ENCODE measurements at regions not wholly inside any gene's neighbourhood (a gene's known extent, or its start where the extent isn't known, plus 50 kb on each side); places are given as distances from the start of the nearest gene placed in this dataset.

DNA sequence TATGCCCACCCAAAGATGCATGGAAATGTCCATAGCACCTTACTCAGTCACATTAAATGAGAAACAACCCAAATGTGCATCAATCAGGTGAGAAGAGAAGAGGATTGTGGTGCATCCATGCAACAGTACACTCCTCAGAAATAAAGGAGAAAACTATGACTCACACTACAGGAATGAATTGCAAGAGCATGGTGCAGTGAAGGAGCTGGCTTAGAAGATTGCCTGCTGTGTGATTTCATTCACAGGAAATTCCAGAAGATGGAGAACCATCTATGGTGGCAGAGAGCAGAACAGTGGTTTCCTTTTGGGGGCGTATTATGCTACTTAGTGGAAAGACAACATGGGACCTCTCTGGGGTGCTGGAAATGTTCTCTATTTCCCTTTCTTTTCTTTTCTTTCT lies 278.6 kb upstream of the AJAP1 start:
- no peak for TF ChIP-seq CTCF (IDR thresholded peaks at IDR 0.05)
- Histone ChIP-seq H3K9me3 (no peaks in the 10 kb centered on the region), H3K4me1 (ENCODE audit: control insufficient read depth in 1 of 2, insufficient read depth in 1 of 2, low read depth in 1 of 2, low read length in 1 of 2) (no peaks in the 10 kb centered on the region), H3K27me3 (no peaks in the 10 kb centered on the region), H3K4me3 (ENCODE audit: low read depth in 1 of 2, low read length in 1 of 2) (no peak overlapping the region), H3K27ac (no peak overlapping the region), H3K36me3 (no peaks in the 10 kb centered on the region)

DNA sequence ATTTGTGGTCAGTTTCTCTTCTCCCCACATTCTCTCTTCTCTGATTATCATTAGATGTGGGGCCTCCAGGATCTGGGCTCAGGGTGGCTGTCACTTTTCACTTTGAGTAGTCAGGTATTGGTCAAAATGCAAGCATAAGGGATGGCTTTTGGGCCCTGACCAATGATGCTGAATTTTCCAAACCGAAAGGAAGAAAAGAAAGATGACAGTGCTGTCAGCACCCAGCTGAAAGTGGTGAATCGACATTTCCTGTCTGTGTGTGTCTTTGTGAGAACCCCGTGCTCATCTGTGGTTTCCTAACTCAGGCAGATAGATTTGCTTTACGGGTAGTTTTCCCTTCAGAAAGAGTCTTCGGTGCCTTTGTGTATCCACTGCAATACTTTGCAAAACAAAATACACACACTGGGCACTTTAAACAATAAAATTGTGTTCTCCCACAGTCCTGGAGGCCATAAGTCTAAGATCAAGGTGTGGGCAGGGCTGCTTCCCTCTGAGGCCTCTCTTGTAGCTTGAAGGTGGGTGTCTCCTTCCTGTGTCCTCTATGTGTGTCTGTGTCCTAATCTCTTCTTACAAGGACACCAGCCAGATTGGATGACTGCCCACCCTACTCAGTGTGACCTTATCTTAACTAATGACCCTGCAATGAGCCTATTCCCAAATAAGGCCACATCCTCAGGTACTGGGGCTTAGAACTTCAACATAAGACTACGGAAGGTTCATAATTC lies 274.8 kb upstream of the AJAP1 start:
- no peaks in the 10 kb centered on the region for H3K9me3 ChIP-seq
- no peaks in the 10 kb centered on the region for H3K4me1 ChIP-seq (ENCODE audit: control insufficient read depth in 1 of 2, insufficient read depth in 1 of 2, low read depth in 1 of 2, low read length in 1 of 2)
- no peak overlapping the region for H3K27ac ChIP-seq
- TF ChIP-seq CTCF (IDR thresholded peaks at IDR 0.05) = no peak
- H3K4me3 ChIP-seq (ENCODE audit: low read depth in 1 of 2, low read length in 1 of 2) = no peak overlapping the region
- no peaks in the 10 kb centered on the region for H3K27me3 ChIP-seq
- no peaks in the 10 kb centered on the region for H3K36me3 ChIP-seq

DNA sequence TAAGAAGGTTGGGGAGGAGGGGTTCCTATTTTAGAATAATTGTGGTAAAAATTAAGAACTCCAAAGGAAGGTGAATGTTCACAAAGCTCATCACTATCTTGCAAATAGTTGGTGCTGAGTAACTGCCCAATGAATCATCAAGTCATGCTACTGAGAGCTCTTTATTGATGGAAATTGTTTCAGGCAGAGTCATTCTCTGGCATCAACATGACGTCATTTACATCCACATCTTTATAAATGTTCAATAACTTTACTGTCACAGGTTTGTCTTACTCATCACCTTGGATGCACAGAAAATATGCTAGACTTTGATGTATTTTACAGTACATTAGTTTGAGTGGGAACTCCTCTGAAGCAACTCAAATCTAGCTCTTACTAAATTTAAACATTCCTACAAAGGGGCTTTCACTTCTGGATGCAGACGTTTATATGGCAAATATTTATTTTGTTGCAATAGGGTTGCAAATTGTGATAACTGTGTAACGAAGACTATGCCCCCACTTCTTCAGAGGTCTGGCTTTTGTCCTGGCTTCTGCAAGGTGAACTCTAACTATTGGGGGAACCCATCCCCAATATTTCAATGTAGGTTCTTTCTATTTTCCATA lies 273.7 kb upstream of the AJAP1 start:
- Histone ChIP-seq H3K36me3 (no peaks in the 10 kb centered on the region), H3K4me1 (ENCODE audit: control insufficient read depth in 1 of 2, insufficient read depth in 1 of 2, low read depth in 1 of 2, low read length in 1 of 2) (no peaks in the 10 kb centered on the region), H3K27ac (no peak overlapping the region), H3K27me3 (no peaks in the 10 kb centered on the region), H3K9me3 (no peaks in the 10 kb centered on the region), H3K4me3 (ENCODE audit: low read depth in 1 of 2, low read length in 1 of 2) (no peak overlapping the region)
- TF ChIP-seq CTCF (IDR thresholded peaks at IDR 0.05) = no peak

- H3K4me1 ChIP-seq (ENCODE audit: control insufficient read depth in 1 of 2, insufficient read depth in 1 of 2, low read depth in 1 of 2, low read length in 1 of 2) = no peaks in the 10 kb centered on the region
- H3K27ac ChIP-seq = no peak overlapping the region
- no peaks in the 10 kb centered on the region for H3K27me3 ChIP-seq
- TF ChIP-seq CTCF (IDR thresholded peaks at IDR 0.05) = no peak
- H3K9me3 ChIP-seq = no peaks in the 10 kb centered on the region
- no peaks in the 10 kb centered on the region for H3K36me3 ChIP-seq
- H3K4me3 ChIP-seq (ENCODE audit: low read depth in 1 of 2, low read length in 1 of 2) = no peak overlapping the region
Measured at GRCh38 chr1:4393191-4393590, 261.2 kb upstream of the AJAP1 start.

- no peaks in the 10 kb centered on the region for H3K4me1 ChIP-seq (ENCODE audit: control insufficient read depth in 1 of 2, insufficient read depth in 1 of 2, low read depth in 1 of 2, low read length in 1 of 2)
- H3K36me3 ChIP-seq = no peaks in the 10 kb centered on the region
- no peak overlapping the region for H3K27ac ChIP-seq
- TF ChIP-seq CTCF (IDR thresholded peaks at IDR 0.05) = no peak
- no peak overlapping the region for H3K4me3 ChIP-seq (ENCODE audit: low read depth in 1 of 2, low read length in 1 of 2)
- H3K9me3 ChIP-seq = no peaks in the 10 kb centered on the region
- H3K27me3 ChIP-seq = no peaks in the 10 kb centered on the region
Measured at GRCh38 chr1:4394366-4394765, 260.0 kb upstream of the AJAP1 start.

All from neutrophil (primary cell).